HCT116 (cell line): ENCODE measurements at regions not wholly inside any gene's neighbourhood (a gene's known extent, or its start where the extent isn't known, plus 50 kb on each side); places are given as distances from the start of the nearest gene placed in this dataset.

Experiments
- ATAC-seq: fragments of 200-7000 bp; cut with Tn5 transposase; 2 replicates; pipeline ENCODE4 v1.9.1; 2020; ENCODE audit warnings: mild to moderate bottlenecking, moderate library complexity
- BruUV-seq: library from RNA; stranded (reverse); fragments of 400-500 nt; replicated peaks from 2 replicates; lab custom pipeline; 2021; lab: Mats Ljungman, UMichigan
- CTCF ChIA-PET: fragments of 300-600 bp; sonication (Branson Sonifier 250); formaldehyde crosslinking; loops from one replicate; lab custom pipeline; 2021; ENCODE audit warnings: antibody characterized with exemption; lab: Charles Lee
- POLR2A ChIA-PET: fragments of 300-600, 350-600 bp; sonication (Branson Sonifier 250); formaldehyde crosslinking; loops from one replicate; lab custom pipeline; 2021; ENCODE audit warnings: antibody characterized with exemption; lab: Charles Lee
- RAD21 ChIA-PET, 2 experiments: fragments of 300-600 bp; sonication (Branson Sonifier 250); formaldehyde crosslinking; loops; one replicate each; lab custom pipeline; 2023; ENCODE audit warnings: low total read pairs in 2 of 2; ENCODE audit not compliant: uncharacterized antibody in 2 of 2, unreplicated experiment in 2 of 2, low non-redundant PET in 1 of 2; lab: Charles Lee
- DNase-seq: peaks from one replicate; pipeline ENCODE4 v3.0.0-alpha.2; 2010; ENCODE audit warnings: low read depth, low spot score
- H2AFZ ChIP-seq: fragments of 200-600 bp; shearing (Covaris generic), sonication (generic); 2 replicates; pipeline ENCODE4 v1.6.1; 2017; ENCODE audit warnings: low read depth, mixed run types, mixed read lengths, antibody characterized with exemption, low read length; ENCODE audit not compliant: poor library complexity, severe bottlenecking
- H3K27ac ChIP-seq: 2 replicates; pipeline ENCODE4 v1.5.1; 2012; ENCODE audit warnings: low read depth, low read length
- H3K27me3 ChIP-seq: fragments of 200-600 bp; sonication (generic); 2 replicates; pipeline ENCODE4 v1.6.1; 2016; ENCODE audit warnings: mixed run types, low read length, mixed read lengths; ENCODE audit not compliant: insufficient read depth
- H3K36me3 ChIP-seq, 2 experiments: fragments of 200-500 bp in 1 of 2; fragments of 200-600 bp in 1 of 2; sonication (Bioruptor generic) in 1 of 2; sonication (generic) in 1 of 2; 2 replicates each; pipeline versions ENCODE4 v1.5.1 to v1.6.1; 2014 to 2016; ENCODE audit warnings: low read length in 2 of 2, inconsistent platforms in 1 of 2, mixed read lengths in 1 of 2, mixed run types in 1 of 2; ENCODE audit not compliant: insufficient read depth in 2 of 2, control insufficient read depth in 1 of 2
- H3K4me1 ChIP-seq, 2 experiments: fragments of 200-600 bp in 1 of 2; sonication (generic) in 1 of 2; 2 replicates each; pipeline versions ENCODE4 v1.5.1 to v1.6.1; 2012 to 2017; ENCODE audit warnings: low read length in 2 of 2, inconsistent platforms in 1 of 2, mild to moderate bottlenecking in 1 of 2, mixed read lengths in 1 of 2, mixed run types in 1 of 2, moderate library complexity in 1 of 2; ENCODE audit not compliant: insufficient read depth in 2 of 2, control insufficient read depth in 1 of 2
- H3K4me2 ChIP-seq: fragments of 200-600 bp; sonication (generic); 2 replicates; pipeline ENCODE4 v1.6.1; 2017; ENCODE audit warnings: mixed run types, low read length, mixed read lengths
- H3K4me3 ChIP-seq, 2 experiments: fragments of 200-600 bp in 1 of 2; sonication (generic) in 1 of 2; replicated peaks in 1 of 2; 2 replicates each; pipeline ENCODE4 v1.5.1; 2011 to 2016; ENCODE audit warnings: low read length in 2 of 2, control low read depth in 1 of 2, low read depth in 1 of 2, mild to moderate bottlenecking in 1 of 2, mixed read lengths in 1 of 2, mixed run types in 1 of 2
- H3K79me2 ChIP-seq: fragments of 200-600 bp; sonication (generic); 2 replicates; pipeline ENCODE4 v1.6.1; 2017; ENCODE audit warnings: mild to moderate bottlenecking, mixed run types, low read length, moderate library complexity, mixed read lengths; ENCODE audit not compliant: insufficient read depth
- H3K9ac ChIP-seq: fragments of 200-600 bp; sonication (generic); 2 replicates; pipeline ENCODE4 v1.6.1; 2016; ENCODE audit warnings: low read length, mixed read lengths
- H3K9me2 ChIP-seq: fragments of 200-600 bp; sonication (generic), shearing (Covaris generic); 2 replicates; pipeline ENCODE4 v1.6.1; 2017; ENCODE audit warnings: mixed run types, mild to moderate bottlenecking, moderate library complexity; ENCODE audit not compliant: insufficient read depth
- H3K9me3 ChIP-seq, 2 experiments: fragments of 200-500 bp in 1 of 2; fragments of 200-600 bp in 1 of 2; sonication (Bioruptor generic) in 1 of 2; sonication (generic) in 1 of 2; 2 replicates each; pipeline ENCODE4 v1.6.1; 2014 to 2017; ENCODE audit warnings: low read length in 2 of 2, mixed read lengths in 2 of 2, inconsistent platforms in 1 of 2, low read depth in 1 of 2, mild to moderate bottlenecking in 1 of 2, mixed run types in 1 of 2, moderate library complexity in 1 of 2; ENCODE audit not compliant: control insufficient read depth in 1 of 2, insufficient read depth in 1 of 2
- H4K20me1 ChIP-seq: fragments of 200-600 bp; sonication (generic), shearing (Covaris generic); 2 replicates; pipeline ENCODE4 v1.6.1; 2017; ENCODE audit warnings: mixed run types, mild to moderate bottlenecking, moderate library complexity; ENCODE audit not compliant: insufficient read depth
- CEBPB ChIP-seq: IDR thresholded peaks from 2 replicates; pipeline ENCODE4 v1.6.1; 2012; ENCODE audit warnings: low read depth
- CTCF ChIP-seq, 3 experiments: fragments of 200-600 bp in 1 of 3; sonication (generic) in 1 of 3; IDR thresholded peaks in 2 of 3; conservative IDR thresholded peaks in 1 of 3; 2 replicates each; pipeline ENCODE4 v1.5.1; 2012 to 2017; ENCODE audit warnings: low read depth in 2 of 3, low read length in 2 of 3, antibody characterized with exemption in 1 of 3, borderline replicate concordance in 1 of 3, control low read depth in 1 of 3, mild to moderate bottlenecking in 1 of 3, mixed read lengths in 1 of 3, mixed run types in 1 of 3, moderate library complexity in 1 of 3; ENCODE audit not compliant: insufficient read depth in 1 of 3
- EGR1 ChIP-seq: IDR thresholded peaks from 2 replicates; pipeline ENCODE4 v1.6.1; 2012; ENCODE audit warnings: low read depth
- ELF1 ChIP-seq: IDR thresholded peaks from 2 replicates; pipeline ENCODE4 v1.6.1; 2012; ENCODE audit warnings: low read depth, borderline replicate concordance
- EZH2 ChIP-seq: fragments of 200-600 bp; sonication (generic); IDR thresholded peaks from 2 replicates; pipeline ENCODE4 v1.6.1; 2017; ENCODE audit warnings: antibody characterized with exemption, mixed run types
- EZH2phosphoT487 ChIP-seq: fragments of 200-600 bp; IDR thresholded peaks from 2 replicates; pipeline ENCODE4 v1.6.1; 2018; ENCODE audit warnings: antibody characterized with exemption, borderline replicate concordance
- FOSL1 ChIP-seq: IDR thresholded peaks from 2 replicates; pipeline ENCODE4 v1.6.1; 2012; ENCODE audit warnings: low read depth
- POLR2AphosphoS5 ChIP-seq: IDR thresholded peaks from 2 replicates; pipeline ENCODE4 v1.6.1; 2011; ENCODE audit warnings: mild to moderate bottlenecking, low read depth, low read length, moderate library complexity
- RAD21 ChIP-seq: IDR thresholded peaks from 2 replicates; pipeline ENCODE4 v1.6.1; 2012; ENCODE audit warnings: low read depth, mild to moderate bottlenecking
- SP1 ChIP-seq: IDR thresholded peaks from 2 replicates; pipeline ENCODE4 v1.6.1; 2012; ENCODE audit warnings: low read depth
- SRF ChIP-seq: IDR thresholded peaks from 2 replicates; pipeline ENCODE4 v1.6.1; 2012; ENCODE audit warnings: low read depth
- YY1 ChIP-seq: IDR thresholded peaks from 2 replicates; pipeline ENCODE4 v1.6.1; 2011; ENCODE audit warnings: low read length, low read depth, moderate library complexity, mild to moderate bottlenecking; ENCODE audit not compliant: insufficient replicate concordance; ENCODE audit errors: extremely low read depth
- ZFX ChIP-seq: fragments of 450-650 bp; IDR thresholded peaks from 2 replicates; pipeline ENCODE4 v1.6.1; 2017
- ZNF274 ChIP-seq: fragments of 200-500 bp; sonication (Bioruptor generic); IDR thresholded peaks from 2 replicates; pipeline ENCODE4 v1.6.1; 2014; ENCODE audit warnings: mild to moderate bottlenecking, low read depth, low read length, inconsistent platforms
- intact Hi-C: fragments of 100-400 bp; cut with micrococcal nuclease; formaldehyde crosslinking; loops from 2 replicates; pipeline ENCODE4 v1.10.0; 2022
- TF ChIP-seq, protein P1 (sequence below): IDR thresholded peaks from 2 replicates; pipeline ENCODE4 v1.6.1; 2012

DNA sequence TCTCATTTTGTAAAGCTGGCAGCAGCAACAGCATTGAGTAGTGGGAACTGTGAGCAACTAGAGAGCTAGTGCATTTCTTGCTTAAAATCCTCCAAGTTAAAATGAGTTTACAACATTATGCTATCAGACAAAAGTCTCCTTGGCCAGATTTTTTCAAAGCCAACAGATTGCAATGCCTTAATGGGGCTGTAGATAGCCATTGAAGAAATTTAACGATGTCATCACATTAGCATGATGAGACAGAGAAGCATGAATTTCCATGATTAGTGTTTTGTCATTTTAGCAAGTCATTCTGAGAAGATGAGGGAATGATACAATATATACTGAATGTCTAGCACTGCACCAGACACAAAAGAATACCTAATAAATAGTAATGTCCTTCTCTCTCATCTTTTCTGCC is 307.5 kb upstream of the REG3G start:
- no peak overlapping the region for H3K9ac ChIP-seq
- no peak overlapping the region for H2AFZ ChIP-seq
- TF ChIP-seq RAD21, result no peak
- no peak for TF ChIP-seq SP1
- no peak for TF ChIP-seq CTCF (IDR thresholded peaks at IDR 0.05 in 2 of 3, conservative IDR thresholded peaks at IDR 0.05 in 1 of 3; ENCODE audit: borderline replicate concordance in 1 of 3, insufficient read depth in 1 of 3, low read depth in 2 of 3, low read length in 2 of 3)
- TF ChIP-seq YY1, result no peak
- no peak for TF ChIP-seq FOSL1
- TF ChIP-seq SRF, result no peak
- ChIA-PET POLR2A (no interaction called here), CTCF (no interaction called here), RAD21 (no interaction called here)
- DNase-seq (no peak), ATAC-seq (no peak)
- H3K79me2 ChIP-seq, result no peaks in the 10 kb centered on the region
- peaks cover 4 to 12% of the 10 kb centered on the region in 2 experiments; a peak in 2 of 4 replicates for H3K9me3 ChIP-seq
- H3K4me2 ChIP-seq, result no peak overlapping the region
- no peaks in the 10 kb centered on the region for H3K27me3 ChIP-seq
- H3K27ac ChIP-seq, result no peak overlapping the region
- no peak overlapping the region for H3K4me3 ChIP-seq
- no peaks in the 10 kb centered on the region for H3K4me1 ChIP-seq
- intact Hi-C loops, result no loop called here
- H3K9me2 ChIP-seq, result no peaks in the 10 kb centered on the region
- no TSS peak for BruUV-seq
- no peaks in the 10 kb centered on the region for H3K36me3 ChIP-seq
- no peaks in the 10 kb centered on the region for H4K20me1 ChIP-seq

GRCh38 chr2:78718473-78718872 is 307.0 kb upstream of the REG3G start:
- Histone ChIP-seq H3K9me2 (no peaks in the 10 kb centered on the region), H4K20me1 (no peaks in the 10 kb centered on the region), H2AFZ (no peak overlapping the region), H3K27me3 (no peaks in the 10 kb centered on the region), H3K36me3 (no peaks in the 10 kb centered on the region), H3K4me2 (no peak overlapping the region), H3K9me3 (peaks cover 4 to 10% of the 10 kb centered on the region in 2 experiments; a peak in 2 of 4 replicates), H3K79me2 (no peaks in the 10 kb centered on the region), H3K27ac (no peak overlapping the region), H3K4me3 (no peak overlapping the region), H3K9ac (no peak overlapping the region), H3K4me1 (no peaks in the 10 kb centered on the region)
- ChIA-PET POLR2A (no interaction called here), CTCF (no interaction called here), RAD21 (no interaction called here)
- no peak for ATAC-seq
- BruUV-seq, result no TSS peak
- intact Hi-C loops, result no loop called here
- DNase-seq, result no peak
- TF ChIP-seq ZFX (no peak), POLR2AphosphoS5 (no peak), EZH2phosphoT487 (no peak), YY1 (no peak), ELF1 (no peak), ZNF274 (no peak), CEBPB (no peak), CTCF (IDR thresholded peaks at IDR 0.05 in 2 of 3, conservative IDR thresholded peaks at IDR 0.05 in 1 of 3; ENCODE audit: borderline replicate concordance in 1 of 3, insufficient read depth in 1 of 3, low read depth in 2 of 3, low read length in 2 of 3) (no peak), SP1 (no peak), EGR1 (no peak), RAD21 (no peak), SRF (no peak), EZH2 (no peak)
- TF ChIP-seq, protein P1, sequence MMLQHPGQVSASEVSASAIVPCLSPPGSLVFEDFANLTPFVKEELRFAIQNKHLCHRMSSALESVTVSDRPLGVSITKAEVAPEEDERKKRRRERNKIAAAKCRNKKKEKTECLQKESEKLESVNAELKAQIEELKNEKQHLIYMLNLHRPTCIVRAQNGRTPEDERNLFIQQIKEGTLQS, result no peak
